ENCODE measurements at regions not wholly inside any gene's neighbourhood (a gene's known extent, or its start where the extent isn't known, plus 50 kb on each side); places are given as distances from the start of the nearest gene placed in this dataset.

DNA sequence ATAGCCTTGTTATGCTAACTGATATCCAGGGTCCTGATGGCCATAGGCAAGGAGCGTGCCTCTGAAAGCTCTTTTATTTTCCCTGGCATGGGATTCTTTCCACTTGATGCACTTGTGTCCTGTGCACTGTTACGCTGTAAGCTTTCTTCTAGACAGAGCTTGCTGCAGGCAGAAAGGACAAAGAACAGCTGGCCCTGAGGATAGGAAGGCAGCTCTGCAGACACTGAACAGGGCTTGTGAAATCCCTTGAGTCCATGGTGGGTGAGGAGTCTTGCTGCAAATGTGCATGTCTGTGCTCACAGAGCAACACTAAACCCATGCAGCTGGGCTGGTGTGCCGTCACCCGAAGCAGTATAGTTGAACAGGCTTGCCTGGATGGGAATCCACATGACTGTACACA lies 126.6 kb downstream of the AKAP11 start:
- TF ChIP-seq, protein P1, sequence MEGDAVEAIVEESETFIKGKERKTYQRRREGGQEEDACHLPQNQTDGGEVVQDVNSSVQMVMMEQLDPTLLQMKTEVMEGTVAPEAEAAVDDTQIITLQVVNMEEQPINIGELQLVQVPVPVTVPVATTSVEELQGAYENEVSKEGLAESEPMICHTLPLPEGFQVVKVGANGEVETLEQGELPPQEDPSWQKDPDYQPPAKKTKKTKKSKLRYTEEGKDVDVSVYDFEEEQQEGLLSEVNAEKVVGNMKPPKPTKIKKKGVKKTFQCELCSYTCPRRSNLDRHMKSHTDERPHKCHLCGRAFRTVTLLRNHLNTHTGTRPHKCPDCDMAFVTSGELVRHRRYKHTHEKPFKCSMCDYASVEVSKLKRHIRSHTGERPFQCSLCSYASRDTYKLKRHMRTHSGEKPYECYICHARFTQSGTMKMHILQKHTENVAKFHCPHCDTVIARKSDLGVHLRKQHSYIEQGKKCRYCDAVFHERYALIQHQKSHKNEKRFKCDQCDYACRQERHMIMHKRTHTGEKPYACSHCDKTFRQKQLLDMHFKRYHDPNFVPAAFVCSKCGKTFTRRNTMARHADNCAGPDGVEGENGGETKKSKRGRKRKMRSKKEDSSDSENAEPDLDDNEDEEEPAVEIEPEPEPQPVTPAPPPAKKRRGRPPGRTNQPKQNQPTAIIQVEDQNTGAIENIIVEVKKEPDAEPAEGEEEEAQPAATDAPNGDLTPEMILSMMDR (optimal IDR thresholded peaks at IDR 0.05 in 1 of 3, IDR thresholded peaks at IDR 0.05 in 1 of 3, conservative IDR thresholded peaks at IDR 0.05 in 1 of 3; ENCODE audit: extremely low read depth in 1 of 3, insufficient read depth in 2 of 3, low read length in 3 of 3) = no peak
- no peak for TF ChIP-seq EZH2 (IDR thresholded peaks at IDR 0.05; ENCODE audit: low read length)

Measured in keratinocyte (primary cell).